ELR (cell line): ENCODE measurements at regions not wholly inside any gene's neighbourhood (a gene's known extent, or its start where the extent isn't known, plus 50 kb on each side); places are given as distances from the start of the nearest gene placed in this dataset.
A peak's percentile ranks its signal among the peaks of the same experiment; 100 is the strongest.

Experiments used
- DNase-seq: peaks from one replicate; pipeline ENCODE4 v3.0.0-alpha.2; 2015; ENCODE audit warnings: low read depth

DNA sequence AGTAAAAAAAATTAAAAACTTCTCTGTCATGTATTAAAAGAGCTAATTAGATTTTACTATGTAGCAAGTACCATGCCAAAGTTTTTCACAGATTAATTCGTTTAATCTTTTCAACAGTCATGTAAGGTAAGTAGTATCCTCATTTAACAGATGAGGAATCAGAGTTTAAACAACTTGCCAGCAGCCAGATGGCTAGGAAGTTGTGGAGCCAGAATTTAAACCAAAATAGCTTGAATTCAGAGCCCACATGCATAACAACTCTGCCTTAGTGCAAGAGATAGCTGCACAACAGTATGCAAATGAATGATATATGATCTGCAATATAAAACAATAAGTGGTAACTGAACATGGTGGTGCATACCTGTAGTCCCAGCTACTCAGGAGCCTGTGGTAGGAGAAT lies 75.3 kb downstream of the NAP1L3 start:
- DNase-seq: no peak

DNA sequence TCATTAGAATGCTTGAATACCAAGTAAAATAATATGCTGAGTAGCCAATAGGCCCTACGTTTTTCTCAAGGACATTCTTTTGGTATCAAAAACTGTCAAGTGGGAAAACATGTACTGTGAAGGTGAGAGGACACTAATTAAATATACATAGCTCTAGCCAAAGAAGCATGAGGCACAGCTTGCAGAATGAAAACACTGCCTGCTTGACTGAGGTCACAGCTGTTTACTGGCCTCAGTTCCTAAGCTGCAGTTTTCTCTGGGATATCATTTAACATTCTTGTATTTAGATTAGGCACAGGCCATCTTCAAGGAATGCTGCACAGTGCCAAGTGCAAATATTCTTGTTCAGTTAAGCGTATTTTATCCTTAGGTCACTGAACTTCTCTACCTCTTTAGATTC lies 78.6 kb downstream of the NAP1L3 start:
- no peak for DNase-seq

DNA sequence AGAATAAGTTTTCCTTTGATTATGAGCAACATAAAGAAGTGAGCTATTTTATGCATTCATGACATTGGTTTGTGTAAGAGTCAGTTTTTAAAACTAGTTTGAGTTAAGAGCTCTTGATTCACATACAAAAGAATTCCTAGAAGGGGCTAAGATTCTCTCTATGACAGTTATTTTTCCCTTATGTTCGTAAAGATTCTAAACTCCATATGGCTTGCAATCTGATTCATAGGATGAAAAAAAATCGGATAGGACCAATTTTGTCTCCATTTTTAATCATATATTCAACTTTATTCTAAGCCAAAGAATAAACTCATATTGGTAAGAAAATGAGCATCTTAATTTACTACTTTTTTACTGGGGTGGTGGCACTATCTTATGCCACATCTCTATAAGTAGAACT lies 79.4 kb downstream of the NAP1L3 start:
- no peak for DNase-seq

- no peak for DNase-seq
These were observed 82.0 kb downstream of the NAP1L3 start for GRCh38 chrX:93591398-93591797.

GRCh38 chrX:93585661-93586060 lies 87.7 kb downstream of the NAP1L3 start:
- peak; percentile 1 for DNase-seq

GRCh38 chrX:93580634-93581033 lies 92.7 kb downstream of the NAP1L3 start:
- no peak for DNase-seq

DNA sequence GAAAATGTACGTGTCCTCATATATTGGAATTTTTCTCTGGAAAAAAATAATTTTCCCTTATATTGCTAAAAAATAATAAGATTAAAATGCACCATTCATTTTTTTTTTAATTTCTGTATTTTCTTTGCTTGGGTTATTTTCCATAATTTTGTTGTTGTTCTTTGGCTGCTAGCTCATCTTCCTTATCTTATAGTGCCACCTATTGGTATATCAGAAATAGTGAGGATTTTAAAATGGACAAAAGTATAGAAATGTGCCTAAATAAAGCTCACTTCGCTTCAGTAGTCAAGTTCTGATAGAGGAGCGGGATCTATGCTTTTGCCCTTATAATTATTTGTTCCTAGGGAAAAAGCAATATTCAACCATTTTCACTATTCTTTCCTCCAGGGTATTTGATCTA lies 134.8 kb downstream of the NAP1L3 start:
- DNase-seq: no peak

GRCh38 chrX:93528917-93529316 lies 144.5 kb downstream of the NAP1L3 start:
- no peak for DNase-seq
